Thyroid gland (tissue), 4 donors: ENCODE measurements at regions not wholly inside any gene's neighbourhood (a gene's known extent, or its start where the extent isn't known, plus 50 kb on each side); places are given as distances from the start of the nearest gene placed in this dataset.

Experiments
- DNase-seq, 2 donors: peaks; one replicate each; pipeline ENCODE4 v3.0.0-alpha.2; 2019
- H3K27ac ChIP-seq, 3 donors: fragments of 200-600 bp; sonication (generic); 1 replicate in 2 of 3; 2 replicates in 1 of 3; pipeline ENCODE4 v1.5.1; 2016 to 2019; ENCODE audit warnings: mild to moderate bottlenecking in 1 of 3, moderate library complexity in 1 of 3
- H3K27me3 ChIP-seq: fragments of 200-600 bp; sonication (generic); one replicate; pipeline ENCODE4 v1.5.1; 2019
- H3K36me3 ChIP-seq, 2 donors: fragments of 200-600 bp; sonication (generic); one replicate each; pipeline ENCODE4 v1.5.1; 2016 to 2019
- H3K4me1 ChIP-seq, 2 donors: fragments of 200-600 bp; sonication (generic); one replicate each; pipeline ENCODE4 v1.5.1; 2017 to 2019
- H3K4me3 ChIP-seq, 3 donors: fragments of 200-600 bp; sonication (generic); replicated peaks in 1 of 3; 1 replicate in 2 of 3; 2 replicates in 1 of 3; pipeline ENCODE4 v1.5.1; 2016; ENCODE audit warnings: mild to moderate bottlenecking in 1 of 3
- H3K9me3 ChIP-seq: fragments of 200-600 bp; sonication (generic); one replicate; pipeline ENCODE4 v1.5.1; 2017
- CTCF ChIP-seq, 6 experiments: fragments of 200-600 bp in 3 of 6; fragments of 450-650 bp in 3 of 6; sonication (generic) in 3 of 6; IDR thresholded peaks; one replicate each; pipeline ENCODE4 v1.5.1; 2016 to 2019; ENCODE audit warnings: antibody characterized with exemption in 6 of 6, mild to moderate bottlenecking in 2 of 6, inconsistent platforms in 1 of 6, moderate library complexity in 1 of 6
- POLR2A ChIP-seq, 2 donors: fragments of 450-650 bp; IDR thresholded peaks; one replicate each; pipeline ENCODE4 v1.6.1; 2017; ENCODE audit warnings: antibody characterized with exemption in 2 of 2, mild to moderate bottlenecking in 2 of 2, moderate library complexity in 1 of 2
- WGBS, 2 donors: methylation state at CpG; one replicate each; pipeline ENCODE4 v1.1.5; 2017; 5-methylcytosine and 5-hydroxymethylcytosine counted together
- intact Hi-C: fragments of 100-400 bp; cut with DNase I; formaldehyde crosslinking; loops from one replicate; pipeline ENCODE4 v1.15.1; 2023

GRCh38 chr3:82416830-82417229 is 655.4 kb upstream of the GBE1 start:
- Histone ChIP-seq H3K4me3 (no peak overlapping the region), H3K9me3 (no peaks in the 10 kb centered on the region), H3K27me3 (no peaks in the 10 kb centered on the region), H3K4me1 (no peaks in the 10 kb centered on the region), H3K27ac (no peak overlapping the region), H3K36me3 (no peaks in the 10 kb centered on the region)
- intact Hi-C loops = no loop called here
- DNase-seq = no peak
- no peak for TF ChIP-seq CTCF (IDR thresholded peaks at IDR 0.05)
- no peak for TF ChIP-seq POLR2A (IDR thresholded peaks at IDR 0.05)
- WGBS, 2 donors = 44 to 60% methylated on average over 1 of the region's 1 CpG

GRCh38 chr3:82416349-82416748 is 654.9 kb upstream of the GBE1 start:
- TF ChIP-seq POLR2A (IDR thresholded peaks at IDR 0.05) = no peak
- no peak for TF ChIP-seq CTCF (IDR thresholded peaks at IDR 0.05)
- Histone ChIP-seq H3K36me3 (no peaks in the 10 kb centered on the region), H3K9me3 (no peaks in the 10 kb centered on the region), H3K4me3 (no peak overlapping the region), H3K4me1 (no peaks in the 10 kb centered on the region), H3K27me3 (no peaks in the 10 kb centered on the region), H3K27ac (no peak overlapping the region)
- WGBS, 2 donors = 57 to 74% methylated on average over 1 of the region's 1 CpG
- no peak for DNase-seq
- intact Hi-C loops = no loop called here

GRCh38 chr3:82413171-82413570 is 651.7 kb upstream of the GBE1 start:
- Histone ChIP-seq H3K4me1 (no peaks in the 10 kb centered on the region), H3K4me3 (no peak overlapping the region), H3K27ac (no peak overlapping the region), H3K9me3 (no peaks in the 10 kb centered on the region), H3K36me3 (no peaks in the 10 kb centered on the region), H3K27me3 (no peaks in the 10 kb centered on the region)
- TF ChIP-seq POLR2A (IDR thresholded peaks at IDR 0.05) (no peak), CTCF (IDR thresholded peaks at IDR 0.05) (no peak)
- WGBS, 2 donors = 89% methylated on average over 2 of the region's 2 CpGs
- intact Hi-C loops = no loop called here
- DNase-seq = no peak

- Histone ChIP-seq H3K27me3 (no peaks in the 10 kb centered on the region), H3K27ac (no peak overlapping the region), H3K36me3 (no peaks in the 10 kb centered on the region), H3K9me3 (no peaks in the 10 kb centered on the region), H3K4me1 (no peaks in the 10 kb centered on the region), H3K4me3 (no peak overlapping the region)
- DNase-seq = no peak
- intact Hi-C loops = no loop called here
- TF ChIP-seq POLR2A (IDR thresholded peaks at IDR 0.05) (no peak), CTCF (IDR thresholded peaks at IDR 0.05) (no peak)
These were observed 648.9 kb upstream of the GBE1 start for GRCh38 chr3:82410366-82410765.

GRCh38 chr3:82409842-82410241 is 648.4 kb upstream of the GBE1 start:
- 72 to 74% methylated on average over 1 of the region's 1 CpG for WGBS, 2 donors
- no peaks in the 10 kb centered on the region for H3K27me3 ChIP-seq
- no peaks in the 10 kb centered on the region for H3K36me3 ChIP-seq
- TF ChIP-seq POLR2A (IDR thresholded peaks at IDR 0.05) (no peak), CTCF (IDR thresholded peaks at IDR 0.05) (no peak)
- no peak overlapping the region for H3K4me3 ChIP-seq
- no peak overlapping the region for H3K27ac ChIP-seq
- H3K9me3 ChIP-seq = no peaks in the 10 kb centered on the region
- H3K4me1 ChIP-seq = no peaks in the 10 kb centered on the region
- intact Hi-C loops = no loop called here
- no peak for DNase-seq
